GM23248 (cell line): ENCODE measurements at regions not wholly inside any gene's neighbourhood (a gene's known extent, or its start where the extent isn't known, plus 50 kb on each side); places are given as distances from the start of the nearest gene placed in this dataset.

Experiments
- EZH2 ChIP-seq: fragments of 200-600 bp; sonication (generic); IDR thresholded peaks from 2 replicates; pipeline ENCODE4 v1.6.1; 2018; ENCODE audit warnings: antibody characterized with exemption, mild to moderate bottlenecking; ENCODE audit not compliant: insufficient read depth, poor library complexity, severe bottlenecking
- EZH2phosphoT487 ChIP-seq: fragments of 200-600 bp; sonication (generic); IDR thresholded peaks from 2 replicates; pipeline ENCODE4 v1.6.1; 2018; ENCODE audit warnings: antibody characterized with exemption, moderate library complexity, mild to moderate bottlenecking, low read depth; ENCODE audit not compliant: insufficient read depth

- TF ChIP-seq EZH2 (no peak), EZH2phosphoT487 (no peak)
These were observed 333.0 kb upstream of the TPK1 start for GRCh38 chr7:145168879-145169278.
